Ovary (tissue), 3 donors: ENCODE measurements at regions not wholly inside any gene's neighbourhood (a gene's known extent, or its start where the extent isn't known, plus 50 kb on each side); places are given as distances from the start of the nearest gene placed in this dataset.

Source experiments
- EP300 ChIP-seq: sonication (generic); formaldehyde crosslinking; IDR thresholded peaks from one replicate; pipeline ENCODE4 v1.6.1; 2017; ENCODE audit warnings: antibody characterized with exemption
- POLR2A ChIP-seq: fragments of 450-650 bp; IDR thresholded peaks from one replicate; pipeline ENCODE4 v1.6.1; 2017; ENCODE audit warnings: antibody characterized with exemption, mild to moderate bottlenecking, moderate library complexity
- TF ChIP-seq, protein P1 (sequence below), 3 donors: fragments of 450-650 bp in 2 of 3; fragments of 200-600 bp in 1 of 3; IDR thresholded peaks; one replicate each; pipeline versions ENCODE4 v1.5.1 to v1.8.0; 2016 to 2022; ENCODE audit warnings: antibody characterized with exemption in 3 of 3, mild to moderate bottlenecking in 1 of 3
- donor health status: DM: no; HTN: no; CAD: no.

DNA sequence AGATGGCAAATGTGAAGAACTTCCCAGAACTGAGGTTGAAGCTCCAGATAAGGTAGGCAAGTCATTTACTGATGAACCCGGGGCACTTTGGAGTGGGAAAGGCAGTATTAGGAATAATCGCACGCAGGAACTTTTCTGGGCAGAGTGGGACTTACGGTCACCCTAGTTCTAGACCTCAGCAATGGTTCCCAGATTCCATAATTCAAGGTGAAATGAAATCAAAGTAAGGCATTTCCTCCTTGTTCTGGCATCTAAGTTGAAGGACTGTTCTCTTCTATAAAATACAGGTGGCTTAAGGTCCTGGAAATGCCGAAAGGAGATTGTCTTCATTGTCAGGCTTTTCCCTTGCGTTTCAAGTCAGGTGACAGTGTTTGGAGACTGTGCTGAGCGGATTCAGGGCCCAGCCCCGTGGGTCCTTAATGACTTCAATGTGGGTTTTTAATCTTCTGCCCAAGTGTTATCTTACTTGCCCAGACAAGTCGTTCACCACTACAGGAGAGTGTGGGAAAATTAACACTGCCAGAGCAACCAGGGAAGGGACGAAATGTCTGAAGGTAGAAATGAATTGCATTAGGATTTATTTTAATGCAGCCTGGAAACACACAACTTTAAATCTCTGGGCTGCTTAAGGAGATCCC lies 52.1 kb upstream of the STOX2 start:
- TF ChIP-seq EP300 (no peak), POLR2A (no peak)
- TF ChIP-seq, protein P1, sequence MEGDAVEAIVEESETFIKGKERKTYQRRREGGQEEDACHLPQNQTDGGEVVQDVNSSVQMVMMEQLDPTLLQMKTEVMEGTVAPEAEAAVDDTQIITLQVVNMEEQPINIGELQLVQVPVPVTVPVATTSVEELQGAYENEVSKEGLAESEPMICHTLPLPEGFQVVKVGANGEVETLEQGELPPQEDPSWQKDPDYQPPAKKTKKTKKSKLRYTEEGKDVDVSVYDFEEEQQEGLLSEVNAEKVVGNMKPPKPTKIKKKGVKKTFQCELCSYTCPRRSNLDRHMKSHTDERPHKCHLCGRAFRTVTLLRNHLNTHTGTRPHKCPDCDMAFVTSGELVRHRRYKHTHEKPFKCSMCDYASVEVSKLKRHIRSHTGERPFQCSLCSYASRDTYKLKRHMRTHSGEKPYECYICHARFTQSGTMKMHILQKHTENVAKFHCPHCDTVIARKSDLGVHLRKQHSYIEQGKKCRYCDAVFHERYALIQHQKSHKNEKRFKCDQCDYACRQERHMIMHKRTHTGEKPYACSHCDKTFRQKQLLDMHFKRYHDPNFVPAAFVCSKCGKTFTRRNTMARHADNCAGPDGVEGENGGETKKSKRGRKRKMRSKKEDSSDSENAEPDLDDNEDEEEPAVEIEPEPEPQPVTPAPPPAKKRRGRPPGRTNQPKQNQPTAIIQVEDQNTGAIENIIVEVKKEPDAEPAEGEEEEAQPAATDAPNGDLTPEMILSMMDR (IDR thresholded peaks at IDR 0.05): no peak
